DOHH2 (cell line): ENCODE measurements at regions not wholly inside any gene's neighbourhood (a gene's known extent, or its start where the extent isn't known, plus 50 kb on each side); places are given as distances from the start of the nearest gene placed in this dataset.

Experiments used
- H3F3A ChIP-seq: fragments of 200-600 bp; sonication (generic), shearing (Covaris generic); 2 replicates; pipeline ENCODE4 v1.6.0; 2016; ENCODE audit warnings: antibody characterized with exemption, mild to moderate bottlenecking; ENCODE audit not compliant: control insufficient read depth, insufficient read depth
- H3K27ac ChIP-seq: fragments of 200-600 bp; sonication (generic); 2 replicates; pipeline ENCODE4 v1.5.1; 2014; ENCODE audit warnings: low read depth, mild to moderate bottlenecking, low read length, moderate library complexity
- H3K27me3 ChIP-seq: fragments of 200-600 bp; sonication (generic); 2 replicates; pipeline ENCODE4 v1.6.1; 2014; ENCODE audit warnings: mild to moderate bottlenecking, low read length, mixed read lengths; ENCODE audit not compliant: control insufficient read depth
- H3K36me3 ChIP-seq: fragments of 200-600 bp; sonication (generic); 2 replicates; pipeline ENCODE4 v1.6.1; 2014; ENCODE audit warnings: mild to moderate bottlenecking, low read length, moderate library complexity, mixed read lengths; ENCODE audit not compliant: control insufficient read depth
- H3K4me1 ChIP-seq: fragments of 200-600 bp; sonication (generic); 2 replicates; pipeline ENCODE4 v1.6.1; 2014; ENCODE audit warnings: mild to moderate bottlenecking, low read length, mixed read lengths; ENCODE audit not compliant: control insufficient read depth
- H3K4me2 ChIP-seq: fragments of 200-600 bp; sonication (generic); 2 replicates; pipeline ENCODE4 v1.6.0; 2014; ENCODE audit warnings: mild to moderate bottlenecking, low read length, moderate library complexity
- H3K4me3 ChIP-seq: fragments of 200-600 bp; sonication (generic); 2 replicates; pipeline ENCODE4 v1.5.1; 2014; ENCODE audit warnings: mild to moderate bottlenecking, low read length, mixed read lengths
- H3K79me2 ChIP-seq: fragments of 200-600 bp; sonication (generic); 2 replicates; pipeline ENCODE4 v1.6.1; 2014; ENCODE audit warnings: mild to moderate bottlenecking, low read length, mixed read lengths; ENCODE audit not compliant: control insufficient read depth
- H3K9me2 ChIP-seq: fragments of 200-600 bp; sonication (generic); replicated peaks from 2 replicates; pipeline ENCODE4 v1.6.1; 2014; ENCODE audit warnings: mild to moderate bottlenecking, low read length, mixed read lengths; ENCODE audit not compliant: control insufficient read depth
- H3K9me3 ChIP-seq: fragments of 200-600 bp; sonication (generic); 2 replicates; pipeline ENCODE4 v1.6.1; 2014; ENCODE audit warnings: antibody characterized with exemption, low read length, mixed read lengths; ENCODE audit not compliant: control insufficient read depth, insufficient read depth
- H4K20me1 ChIP-seq: fragments of 200-600 bp; sonication (generic); 2 replicates; pipeline ENCODE4 v1.6.0; 2014; ENCODE audit warnings: low read depth, mild to moderate bottlenecking, antibody characterized with exemption, low read length, moderate library complexity; ENCODE audit not compliant: control insufficient read depth, insufficient read depth
- CTCF ChIP-seq: fragments of 200-600 bp; sonication (generic); IDR thresholded peaks from one replicate; pipeline ENCODE4 v1.5.1; 2014; ENCODE audit warnings: antibody characterized with exemption, mild to moderate bottlenecking, low read depth, low read length; ENCODE audit not compliant: poor library complexity, severe bottlenecking
- EZH2phosphoT487 ChIP-seq: fragments of 200-600 bp; sonication (generic); IDR thresholded peaks from 2 replicates; pipeline ENCODE4 v1.6.1; 2017; ENCODE audit warnings: borderline replicate concordance, mild to moderate bottlenecking, antibody characterized with exemption, low read length, moderate library complexity, mixed read lengths

GRCh38 chr6:140434761-140435160, 1060.3 kb upstream of the CITED2 start:
- Histone ChIP-seq H4K20me1 (no peaks in the 10 kb centered on the region), H3K9me3 (peaks cover 4% of the 10 kb centered on the region; the same call in 1 of the 2 replicates), H3K79me2 (no peaks in the 10 kb centered on the region), H3K4me2 (no peak overlapping the region), H3K9me2 (no peaks in the 10 kb centered on the region), H3K27me3 (no peaks in the 10 kb centered on the region), H3K4me3 (no peak overlapping the region), H3K36me3 (no peaks in the 10 kb centered on the region), H3K27ac (no peak overlapping the region), H3K4me1 (no peaks in the 10 kb centered on the region), H3F3A (no peaks in the 10 kb centered on the region)
- TF ChIP-seq CTCF (no peak), EZH2phosphoT487 (no peak)

- no peaks in the 10 kb centered on the region for H3K4me1 ChIP-seq
- no peaks in the 10 kb centered on the region for H3K79me2 ChIP-seq
- H3K27me3 ChIP-seq = no peaks in the 10 kb centered on the region
- no peaks in the 10 kb centered on the region for H3K9me2 ChIP-seq
- peaks cover 4% of the 10 kb centered on the region; the same call in 1 of the 2 replicates for H3K9me3 ChIP-seq
- no peaks in the 10 kb centered on the region for H4K20me1 ChIP-seq
- H3K4me2 ChIP-seq = no peak overlapping the region
- H3K36me3 ChIP-seq = no peaks in the 10 kb centered on the region
- H3K27ac ChIP-seq = no peak overlapping the region
- H3F3A ChIP-seq = no peaks in the 10 kb centered on the region
- no peak for TF ChIP-seq EZH2phosphoT487
- TF ChIP-seq CTCF = no peak
- no peak overlapping the region for H3K4me3 ChIP-seq
Observed at GRCh38 chr6:140433072-140433471, 1058.6 kb upstream of the CITED2 start.

- Histone ChIP-seq H3K9me3 (no peaks in the 10 kb centered on the region), H3K4me3 (no peak overlapping the region), H3K4me1 (no peaks in the 10 kb centered on the region), H3F3A (no peaks in the 10 kb centered on the region), H3K4me2 (no peak overlapping the region), H3K27ac (no peak overlapping the region), H3K36me3 (no peaks in the 10 kb centered on the region), H3K27me3 (no peaks in the 10 kb centered on the region), H4K20me1 (no peaks in the 10 kb centered on the region), H3K9me2 (no peaks in the 10 kb centered on the region), H3K79me2 (no peaks in the 10 kb centered on the region)
- no peak for TF ChIP-seq CTCF
- no peak for TF ChIP-seq EZH2phosphoT487
Observed at GRCh38 chr6:140427842-140428241, 1053.4 kb upstream of the CITED2 start.
